OCI-LY7 (cell line): ENCODE measurements at regions not wholly inside any gene's neighbourhood (a gene's known extent, or its start where the extent isn't known, plus 50 kb on each side); places are given as distances from the start of the nearest gene placed in this dataset.
"Not testable (repeated sequence)": the region's sequence is repeated elsewhere in the genome, so short reads cannot be mapped to it uniquely, and the experiment has no call there.

Experiments used
- EZH2phosphoT487 ChIP-seq: fragments of 200-600 bp; sonication (generic); IDR thresholded peaks from 2 replicates; pipeline ENCODE4 v1.6.1; 2018; ENCODE audit warnings: low read depth, borderline replicate concordance, mild to moderate bottlenecking, mixed run types, antibody characterized with exemption, low read length, moderate library complexity, mixed read lengths
- TF ChIP-seq, protein P1 (sequence below): fragments of 200-600 bp; sonication (generic); conservative IDR thresholded peaks from 2 replicates; pipeline ENCODE4 v1.5.1; 2014; ENCODE audit warnings: mild to moderate bottlenecking, antibody characterized with exemption, low read length, moderate library complexity, mixed read lengths

DNA sequence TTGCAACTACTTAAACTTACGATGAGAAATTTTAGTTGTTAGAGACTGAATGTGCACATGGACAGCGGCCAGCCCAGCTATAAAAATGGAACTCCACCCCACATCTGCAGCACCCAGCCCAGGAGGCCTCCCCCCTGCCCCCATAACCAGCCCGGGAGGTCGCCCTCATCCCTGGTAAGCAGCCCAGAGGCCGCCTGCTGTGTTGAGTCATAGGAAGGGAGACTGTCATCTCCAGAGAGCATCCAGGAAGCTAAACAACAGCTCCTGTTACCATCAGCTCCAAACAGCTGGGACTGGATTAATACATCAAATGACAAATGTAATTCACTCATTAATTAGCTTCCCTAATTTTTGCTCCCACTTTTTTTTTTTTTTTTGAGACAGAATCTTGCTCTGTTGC, 5452.7 kb upstream of the TPTE start:
- TF ChIP-seq, protein P1, sequence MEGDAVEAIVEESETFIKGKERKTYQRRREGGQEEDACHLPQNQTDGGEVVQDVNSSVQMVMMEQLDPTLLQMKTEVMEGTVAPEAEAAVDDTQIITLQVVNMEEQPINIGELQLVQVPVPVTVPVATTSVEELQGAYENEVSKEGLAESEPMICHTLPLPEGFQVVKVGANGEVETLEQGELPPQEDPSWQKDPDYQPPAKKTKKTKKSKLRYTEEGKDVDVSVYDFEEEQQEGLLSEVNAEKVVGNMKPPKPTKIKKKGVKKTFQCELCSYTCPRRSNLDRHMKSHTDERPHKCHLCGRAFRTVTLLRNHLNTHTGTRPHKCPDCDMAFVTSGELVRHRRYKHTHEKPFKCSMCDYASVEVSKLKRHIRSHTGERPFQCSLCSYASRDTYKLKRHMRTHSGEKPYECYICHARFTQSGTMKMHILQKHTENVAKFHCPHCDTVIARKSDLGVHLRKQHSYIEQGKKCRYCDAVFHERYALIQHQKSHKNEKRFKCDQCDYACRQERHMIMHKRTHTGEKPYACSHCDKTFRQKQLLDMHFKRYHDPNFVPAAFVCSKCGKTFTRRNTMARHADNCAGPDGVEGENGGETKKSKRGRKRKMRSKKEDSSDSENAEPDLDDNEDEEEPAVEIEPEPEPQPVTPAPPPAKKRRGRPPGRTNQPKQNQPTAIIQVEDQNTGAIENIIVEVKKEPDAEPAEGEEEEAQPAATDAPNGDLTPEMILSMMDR, result not testable (repeated sequence)
- not testable (repeated sequence) for TF ChIP-seq EZH2phosphoT487
